Activated T-cell treated with anti-CD3 and anti-CD28 coated beads for 4 hours (primary cell): ENCODE measurements at regions not wholly inside any gene's neighbourhood (a gene's known extent, or its start where the extent isn't known, plus 50 kb on each side); places are given as distances from the start of the nearest gene placed in this dataset.
"Not testable (repeated sequence)": the region's sequence is repeated elsewhere in the genome, so short reads cannot be mapped to it uniquely, and the experiment has no call there.

ENCODE experiments used
- DNase-seq: peaks from one replicate; pipeline ENCODE4 v3.0.0-alpha.2; 2020

DNA sequence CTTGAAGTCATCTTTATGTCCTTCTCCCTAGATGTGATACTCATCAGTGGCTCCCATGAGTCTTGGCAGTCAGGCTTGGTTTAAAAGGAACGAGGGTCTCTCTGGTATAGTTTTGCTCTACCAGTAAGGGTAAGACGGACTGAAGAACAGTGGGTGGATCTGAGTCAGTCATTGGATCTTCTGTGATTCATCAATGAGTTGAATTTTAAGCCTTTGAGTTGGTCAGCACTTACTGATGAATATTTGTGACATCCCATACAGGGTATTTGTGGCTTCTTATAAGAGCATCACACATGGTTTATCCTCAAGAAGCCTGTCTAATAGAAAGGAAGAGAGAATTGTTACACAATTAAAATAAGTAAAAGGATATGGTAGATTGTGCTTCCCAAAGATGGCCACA is 87.3 kb upstream of the NAMPT start:
- DNase-seq: no peak

GRCh38 chr7:106371629-106372028 is 86.8 kb upstream of the NAMPT start:
- no peak for DNase-seq

DNA sequence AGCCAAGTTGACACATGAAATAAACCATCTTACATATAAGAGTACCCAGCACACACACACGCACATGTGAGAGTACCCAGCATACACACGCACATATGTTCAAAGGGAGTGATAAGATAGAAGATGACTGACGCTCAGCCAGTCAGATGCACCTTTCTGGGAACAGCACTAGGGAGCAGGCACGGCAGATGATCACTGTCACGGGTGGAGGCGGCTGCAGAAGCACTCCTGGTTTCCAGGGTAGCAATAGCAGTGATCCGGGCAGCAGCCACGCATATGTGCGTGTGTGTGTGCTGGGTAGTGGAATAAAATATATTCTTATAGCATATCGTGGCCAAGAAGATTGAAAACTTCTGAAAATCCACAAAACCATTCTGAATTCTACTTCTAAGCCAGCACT is 85.8 kb upstream of the NAMPT start:
- DNase-seq: no peak

DNA sequence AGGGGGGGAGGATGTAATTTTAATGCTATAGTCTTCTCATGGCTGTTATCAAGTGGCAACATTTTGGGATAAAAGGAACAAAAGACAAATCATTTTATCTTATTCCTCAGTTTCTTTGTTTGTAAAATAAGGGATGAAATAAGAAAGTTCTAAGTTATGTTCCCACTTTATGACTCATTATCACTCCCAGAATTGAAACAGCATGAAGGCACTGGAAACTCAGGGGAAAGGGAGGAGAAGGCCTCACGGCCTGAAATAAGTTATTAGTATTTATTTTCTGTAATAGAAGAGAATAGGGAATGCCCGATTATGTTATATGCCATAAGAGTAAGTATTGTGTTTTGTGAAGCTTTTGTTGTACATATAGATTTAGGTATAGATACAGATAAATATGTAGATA is 85.0 kb upstream of the NAMPT start:
- DNase-seq: no peak

DNA sequence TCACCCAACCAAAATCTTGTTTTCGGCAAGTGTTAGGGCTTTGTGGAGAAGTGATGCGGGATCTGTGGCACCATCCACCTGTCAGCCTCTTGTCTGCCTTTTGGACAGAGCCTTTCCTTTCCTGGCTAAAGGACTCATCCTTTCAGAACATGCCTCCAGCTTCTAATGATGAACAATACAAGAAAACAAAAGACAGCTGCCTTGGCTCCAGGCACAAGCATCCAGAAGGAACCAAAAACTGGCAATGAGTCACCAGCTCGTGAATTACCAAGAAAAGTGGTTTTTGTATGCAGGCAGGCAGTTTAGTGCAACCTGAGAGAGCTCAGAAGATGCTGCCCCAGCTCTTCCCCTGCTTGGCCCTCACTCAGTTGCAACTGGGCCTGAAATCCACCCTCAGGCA is 84.6 kb upstream of the NAMPT start:
- DNase-seq: no peak

GRCh38 chr7:106367664-106368063 is 82.9 kb upstream of the NAMPT start:
- no peak for DNase-seq

DNA sequence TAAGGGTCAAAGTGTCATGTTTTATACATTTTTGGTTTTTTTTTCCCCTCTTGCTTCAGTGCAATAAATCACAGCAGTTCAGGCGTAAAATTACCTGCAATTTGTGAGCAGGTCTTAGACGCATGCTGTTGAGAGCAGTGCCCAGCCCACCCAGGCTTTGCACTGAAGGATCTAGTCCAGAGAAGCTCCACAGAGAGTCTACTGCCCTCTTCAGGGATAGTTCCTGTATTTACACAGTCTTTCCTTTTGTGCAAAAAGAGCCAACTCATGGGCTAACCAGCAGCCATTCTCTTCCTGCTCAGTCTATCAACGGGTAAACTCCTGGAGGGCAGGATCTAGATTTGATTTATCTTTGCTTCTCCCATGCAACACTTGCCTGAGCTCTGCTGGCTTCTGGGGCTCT is 82.2 kb upstream of the NAMPT start:
- DNase-seq: no peak

- no peak for DNase-seq
Observed at GRCh38 chr7:106365252-106366005, 80.6 kb upstream of the NAMPT start.

DNA sequence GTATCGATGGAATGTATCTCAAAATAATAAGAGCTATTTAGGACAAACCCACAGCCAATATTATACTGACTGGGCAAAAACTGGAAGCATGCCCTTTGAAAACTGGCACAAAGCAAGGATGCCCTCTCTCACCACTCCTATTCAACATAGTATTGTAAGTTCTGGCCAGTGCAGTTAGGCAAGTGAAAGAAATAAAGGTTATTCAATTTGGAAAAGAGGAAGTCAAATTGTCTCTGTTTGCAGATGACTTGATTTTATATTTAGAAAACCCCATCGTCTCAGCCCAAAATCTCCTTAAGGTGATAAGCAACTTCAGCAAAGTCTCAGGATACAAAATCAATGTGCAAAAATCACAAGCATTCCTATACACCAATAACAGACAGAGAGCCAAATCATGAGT is 77.7 kb upstream of the NAMPT start:
- DNase-seq: not testable (repeated sequence)

GRCh38 chr7:106358103-106358663 is 73.4 kb upstream of the NAMPT start:
- no peak for DNase-seq

DNA sequence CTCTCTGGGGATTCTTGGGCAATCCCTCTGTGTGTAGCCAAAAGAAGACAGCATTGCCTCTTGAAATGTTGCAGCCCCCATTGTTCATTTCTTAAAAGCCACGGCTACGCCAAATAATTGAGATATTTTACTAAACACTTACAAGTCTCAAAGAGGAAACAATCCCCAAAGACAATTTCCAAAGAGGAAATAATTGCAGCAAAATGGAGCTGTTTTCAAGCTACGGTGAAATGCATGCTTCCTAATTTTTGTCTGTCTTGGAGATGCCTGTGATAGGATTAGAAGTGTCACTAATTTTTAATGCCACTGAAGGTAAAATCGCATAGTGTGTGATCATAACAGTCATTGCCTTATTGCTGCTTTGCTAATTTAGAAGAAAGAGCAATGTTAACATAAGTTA is 72.9 kb upstream of the NAMPT start:
- no peak for DNase-seq

DNA sequence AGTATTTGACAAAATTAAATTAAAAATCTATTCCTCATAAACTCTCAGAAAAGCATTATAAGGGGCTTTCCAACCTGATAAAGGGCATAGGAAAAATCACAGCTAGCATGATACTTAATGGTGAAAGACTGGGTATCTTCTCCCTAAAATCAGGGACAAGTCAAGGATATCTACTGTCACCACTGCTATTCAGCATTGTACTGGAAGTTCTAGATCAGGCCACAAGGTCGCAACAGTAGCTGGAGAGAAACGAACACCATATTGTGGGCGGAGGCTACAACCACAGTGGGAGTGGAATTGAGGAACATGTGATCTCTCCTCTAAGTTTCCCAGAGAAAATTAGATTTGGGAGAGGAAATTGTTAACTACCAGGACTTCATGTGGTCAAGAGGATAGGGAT is 70.0 kb upstream of the NAMPT start:
- DNase-seq: no peak

GRCh38 chr7:106353944-106354343 is 69.2 kb upstream of the NAMPT start:
- DNase-seq: no peak

DNA sequence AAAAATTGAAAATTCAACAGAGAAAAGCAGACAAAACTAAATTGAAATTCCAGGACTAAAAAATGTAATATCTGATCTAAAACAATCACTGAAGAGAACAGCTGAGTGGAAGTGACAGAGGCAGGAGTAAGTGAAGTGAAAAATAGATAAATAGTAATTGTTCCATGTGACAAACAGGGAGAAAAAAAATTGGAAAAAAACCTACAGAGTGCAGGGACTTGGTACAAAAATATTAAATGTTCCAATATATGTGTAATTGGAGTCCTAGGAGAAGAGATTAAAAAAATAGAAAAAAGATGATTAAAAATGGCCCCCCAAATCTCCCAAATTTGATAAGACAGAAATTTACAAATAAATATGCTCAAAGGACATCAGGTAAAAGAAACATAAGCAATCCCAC is 63.4 kb upstream of the NAMPT start:
- no peak for DNase-seq

- DNase-seq: no peak
Observed at GRCh38 chr7:106347229-106347833, 62.5 kb upstream of the NAMPT start.

GRCh38 chr7:106346678-106347217 is 62.0 kb upstream of the NAMPT start:
- DNase-seq: peak; percentile 40

- DNase-seq: no peak
Observed at GRCh38 chr7:106346167-106346677, 61.4 kb upstream of the NAMPT start.

- DNase-seq: peak; percentile 23
Observed at GRCh38 chr7:106345421-106346166, 60.8 kb upstream of the NAMPT start.

DNA sequence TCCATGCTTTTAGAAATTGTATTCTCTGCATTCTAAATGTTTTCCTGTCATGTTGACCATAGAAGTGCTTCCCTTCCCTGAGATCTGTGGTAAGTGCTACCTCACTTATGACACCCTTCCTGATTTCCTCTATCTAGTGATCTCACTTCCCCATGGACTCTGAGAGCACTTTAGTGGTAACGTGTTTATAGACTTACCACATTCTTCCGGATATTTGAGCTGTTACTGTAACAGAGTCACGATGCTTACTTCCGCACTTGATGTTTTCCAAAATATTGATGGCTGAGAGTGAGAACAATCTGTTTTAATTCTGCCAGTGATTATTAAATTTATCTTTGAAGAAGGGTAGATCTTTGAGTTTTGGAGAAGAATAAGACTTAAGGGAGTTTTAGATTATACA is 60.1 kb upstream of the NAMPT start:
- DNase-seq: no peak

- DNase-seq: no peak
Observed at GRCh38 chr7:106344211-106344610, 59.4 kb upstream of the NAMPT start.

- not testable (repeated sequence) for DNase-seq
Observed at GRCh38 chr7:106342049-106342448, 57.3 kb upstream of the NAMPT start.

- not testable (repeated sequence) for DNase-seq
Observed at GRCh38 chr7:106340247-106340596, 55.4 kb upstream of the NAMPT start.

DNA sequence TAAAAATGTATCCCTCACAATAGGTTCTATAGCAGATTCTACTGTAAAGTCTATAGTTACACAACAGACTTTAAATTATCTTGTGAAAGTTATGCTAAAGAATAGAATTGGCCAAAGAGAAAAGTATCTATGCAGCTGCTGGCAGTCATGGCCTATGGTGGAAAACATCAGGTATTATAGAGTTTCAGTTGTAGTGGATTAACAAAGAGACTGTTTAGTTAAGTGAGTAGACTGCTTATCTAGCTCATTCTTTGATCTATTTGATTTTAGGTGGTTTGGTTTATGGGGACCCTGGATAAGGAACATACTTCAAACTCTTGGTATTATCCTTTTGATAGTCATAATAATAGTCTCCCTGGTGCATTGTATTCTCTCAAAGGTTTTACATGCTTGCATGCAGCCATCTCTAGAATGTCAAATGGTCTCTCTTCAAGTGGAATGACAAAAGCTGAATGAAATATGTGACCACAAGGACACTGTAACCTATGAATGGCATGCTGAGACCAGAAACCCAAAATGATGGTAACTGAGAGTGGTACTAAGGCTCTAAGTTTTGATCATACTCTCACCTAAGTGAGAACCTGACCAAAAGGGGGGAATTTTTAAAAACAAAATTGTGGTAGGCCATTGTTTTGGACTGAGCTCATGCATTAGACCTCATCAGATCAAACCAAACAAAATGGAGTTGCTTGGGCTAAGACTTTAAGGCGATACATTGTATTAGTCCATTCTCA is 54.9 kb upstream of the NAMPT start:
- DNase-seq: no peak
